ENCODE measurements at regions not wholly inside any gene's neighbourhood (a gene's known extent, or its start where the extent isn't known, plus 50 kb on each side); places are given as distances from the start of the nearest gene placed in this dataset.
"Not testable (repeated sequence)": the region's sequence is repeated elsewhere in the genome, so short reads cannot be mapped to it uniquely, and the experiment has no call there.

GRCh38 chr5:2095011-2095410, 212.3 kb upstream of the IRX4 start:
- no peak for TF ChIP-seq CTCF (IDR thresholded peaks at IDR 0.05; ENCODE audit: control insufficient read depth, extremely low read depth, insufficient read depth)
- no peak for DNase-seq (ENCODE audit: low read depth)
- H3K4me3 ChIP-seq (ENCODE audit: low read depth, low read length), result no peak overlapping the region

GRCh38 chr5:2094616-2094995, 211.9 kb upstream of the IRX4 start:
- TF ChIP-seq CTCF (IDR thresholded peaks at IDR 0.05; ENCODE audit: control insufficient read depth, extremely low read depth, insufficient read depth), result no peak
- no peak overlapping the region for H3K4me3 ChIP-seq (ENCODE audit: low read depth, low read length)
- DNase-seq (ENCODE audit: low read depth), result no peak

- no peak for DNase-seq (ENCODE audit: low read depth)
- TF ChIP-seq CTCF (IDR thresholded peaks at IDR 0.05; ENCODE audit: control insufficient read depth, extremely low read depth, insufficient read depth), result no peak
- H3K4me3 ChIP-seq (ENCODE audit: low read depth, low read length), result no peak overlapping the region
These were observed 211.3 kb upstream of the IRX4 start for GRCh38 chr5:2093859-2094615.

GRCh38 chr5:2091921-2092320, 209.2 kb upstream of the IRX4 start:
- no peak overlapping the region for H3K4me3 ChIP-seq (ENCODE audit: low read depth, low read length)
- DNase-seq (ENCODE audit: low read depth), result no peak
- TF ChIP-seq CTCF (IDR thresholded peaks at IDR 0.05; ENCODE audit: control insufficient read depth, extremely low read depth, insufficient read depth), result no peak

- no peak for DNase-seq (ENCODE audit: low read depth)
- no peak for TF ChIP-seq CTCF (IDR thresholded peaks at IDR 0.05; ENCODE audit: control insufficient read depth, extremely low read depth, insufficient read depth)
- H3K4me3 ChIP-seq (ENCODE audit: low read depth, low read length), result no peak overlapping the region
These were observed 205.3 kb upstream of the IRX4 start for GRCh38 chr5:2087980-2088379.

GRCh38 chr5:2075365-2075764, 192.6 kb upstream of the IRX4 start:
- TF ChIP-seq CTCF (IDR thresholded peaks at IDR 0.05; ENCODE audit: control insufficient read depth, extremely low read depth, insufficient read depth), result no peak
- no peak for DNase-seq (ENCODE audit: low read depth)
- no peak overlapping the region for H3K4me3 ChIP-seq (ENCODE audit: low read depth, low read length)

- no peak for DNase-seq (ENCODE audit: low read depth)
- no peak for TF ChIP-seq CTCF (IDR thresholded peaks at IDR 0.05; ENCODE audit: control insufficient read depth, extremely low read depth, insufficient read depth)
- H3K4me3 ChIP-seq (ENCODE audit: low read depth, low read length), result no peak overlapping the region
These were observed 188.8 kb upstream of the IRX4 start for GRCh38 chr5:2071562-2071961.

GRCh38 chr5:2070787-2071186, 188.1 kb upstream of the IRX4 start:
- not testable (repeated sequence) for H3K4me3 ChIP-seq (ENCODE audit: low read depth, low read length); DNase-seq (ENCODE audit: low read depth)
